ENCODE measurements at regions not wholly inside any gene's neighbourhood (a gene's known extent, or its start where the extent isn't known, plus 50 kb on each side); places are given as distances from the start of the nearest gene placed in this dataset.

DNA sequence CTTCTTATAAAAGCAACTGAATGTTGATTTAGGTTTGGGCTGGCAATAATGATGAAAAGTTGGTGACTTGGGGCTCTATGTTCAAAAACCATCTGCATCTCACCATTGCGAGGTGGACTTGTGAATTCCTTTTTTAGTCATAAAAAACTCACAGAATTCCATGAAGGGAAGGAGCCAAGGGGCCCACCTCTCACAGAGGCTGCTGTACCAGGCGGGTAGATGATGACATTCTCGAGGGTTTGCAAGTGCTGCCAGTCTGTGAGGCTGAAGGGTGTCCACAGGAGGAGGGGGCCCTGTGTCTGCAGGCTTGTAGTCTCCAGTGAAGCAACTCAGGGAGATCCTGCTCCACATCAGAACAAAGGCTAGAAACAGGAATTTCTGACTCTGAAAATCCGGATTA is 195.5 kb upstream of the ZNF32 start:
- POLR2A ChIA-PET: no interaction called here
- Mint-ChIP-seq H3K27me3 (ENCODE audit: insufficient read depth, unreplicated experiment) (peaks cover 21% of the 10 kb centered on the region), H3K4me3 (ENCODE audit: unreplicated experiment) (no peak overlapping the region), H3K9me3 (ENCODE audit: unreplicated experiment) (no peaks in the 10 kb centered on the region), H3K27ac (ENCODE audit: unreplicated experiment) (no peak overlapping the region), H3K36me3 (ENCODE audit: insufficient read depth, unreplicated experiment) (no peaks in the 10 kb centered on the region), H3K4me1 (ENCODE audit: low read depth, unreplicated experiment) (peaks cover 6% of the 10 kb centered on the region)
- no peak for DNase-seq
- intact Hi-C loops (cut with micrococcal nuclease; ENCODE audit: unreplicated experiment): loop anchor here (10.0 kb wide), 1 partner anchor 171 kb away; no protein-coding TSS in a partner anchor
- no peaks in the 10 kb centered on the region for H3K36me3 ChIP-seq (ENCODE audit: control insufficient read depth, insufficient read depth, low read length)
- no peaks in the 10 kb centered on the region for H3K9me3 ChIP-seq
- BruUV-seq (replicated peaks): no TSS peak
- H3K4me3 ChIP-seq (ENCODE audit: low read depth, low read length): no peak overlapping the region
- CTCF ChIA-PET: no interaction called here
- H3K27me3 ChIP-seq (replicated peaks; ENCODE audit: control insufficient read depth, insufficient read depth, low read length): no peaks in the 10 kb centered on the region
- TF ChIP-seq, protein P1, sequence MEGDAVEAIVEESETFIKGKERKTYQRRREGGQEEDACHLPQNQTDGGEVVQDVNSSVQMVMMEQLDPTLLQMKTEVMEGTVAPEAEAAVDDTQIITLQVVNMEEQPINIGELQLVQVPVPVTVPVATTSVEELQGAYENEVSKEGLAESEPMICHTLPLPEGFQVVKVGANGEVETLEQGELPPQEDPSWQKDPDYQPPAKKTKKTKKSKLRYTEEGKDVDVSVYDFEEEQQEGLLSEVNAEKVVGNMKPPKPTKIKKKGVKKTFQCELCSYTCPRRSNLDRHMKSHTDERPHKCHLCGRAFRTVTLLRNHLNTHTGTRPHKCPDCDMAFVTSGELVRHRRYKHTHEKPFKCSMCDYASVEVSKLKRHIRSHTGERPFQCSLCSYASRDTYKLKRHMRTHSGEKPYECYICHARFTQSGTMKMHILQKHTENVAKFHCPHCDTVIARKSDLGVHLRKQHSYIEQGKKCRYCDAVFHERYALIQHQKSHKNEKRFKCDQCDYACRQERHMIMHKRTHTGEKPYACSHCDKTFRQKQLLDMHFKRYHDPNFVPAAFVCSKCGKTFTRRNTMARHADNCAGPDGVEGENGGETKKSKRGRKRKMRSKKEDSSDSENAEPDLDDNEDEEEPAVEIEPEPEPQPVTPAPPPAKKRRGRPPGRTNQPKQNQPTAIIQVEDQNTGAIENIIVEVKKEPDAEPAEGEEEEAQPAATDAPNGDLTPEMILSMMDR (IDR thresholded peaks at IDR 0.05; ENCODE audit: insufficient read depth in 1 of 2, low read depth in 1 of 2, low read length in 1 of 2, severe bottlenecking in 1 of 2, unreplicated experiment in 1 of 2): no peak
- H3K4me1 ChIP-seq: no peaks in the 10 kb centered on the region

DNA sequence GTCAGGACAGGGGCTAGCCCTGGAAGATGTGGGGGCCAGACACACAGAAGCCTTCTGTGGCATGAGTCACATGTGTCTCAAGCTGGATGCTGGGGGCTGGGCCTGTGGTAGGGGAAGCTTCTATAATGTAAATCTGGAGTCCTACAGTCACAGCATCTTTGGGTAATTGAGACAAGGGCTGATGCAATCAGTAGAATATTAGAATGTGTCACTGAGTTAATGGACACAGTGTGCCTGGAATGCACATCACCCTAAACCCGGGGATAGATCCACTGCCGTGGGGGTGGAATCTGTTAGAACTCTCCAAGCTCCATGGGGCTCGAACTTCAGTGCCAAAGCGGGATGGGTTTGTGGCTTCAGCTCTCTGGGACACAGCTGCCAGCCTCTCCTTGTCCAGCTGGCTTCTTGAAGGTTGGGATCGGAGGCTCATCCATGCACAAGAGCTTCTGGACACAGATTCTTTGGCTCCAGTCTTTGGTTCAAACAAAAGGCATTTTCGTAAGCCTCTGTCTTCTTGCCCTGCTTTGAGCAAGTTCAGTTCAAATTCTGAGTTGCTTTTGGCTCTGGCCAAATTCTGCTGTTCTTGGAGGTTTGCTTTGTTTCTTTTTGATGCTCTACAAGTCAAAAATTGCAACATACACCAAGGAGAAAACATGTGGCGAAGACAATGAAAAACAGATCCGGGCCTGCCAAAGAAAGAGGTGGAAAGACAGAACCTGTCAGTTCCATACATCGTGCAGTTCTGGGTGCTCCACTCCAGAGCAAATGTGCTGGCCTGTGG is 194.8 kb upstream of the ZNF32 start:
- DNase-seq: no peak
- Mint-ChIP-seq H3K27me3 (ENCODE audit: insufficient read depth, unreplicated experiment) (peaks cover 21% of the 10 kb centered on the region), H3K27ac (ENCODE audit: unreplicated experiment) (no peak overlapping the region), H3K4me3 (ENCODE audit: unreplicated experiment) (no peak overlapping the region), H3K36me3 (ENCODE audit: insufficient read depth, unreplicated experiment) (no peaks in the 10 kb centered on the region), H3K4me1 (ENCODE audit: low read depth, unreplicated experiment) (peaks cover 6% of the 10 kb centered on the region), H3K9me3 (ENCODE audit: unreplicated experiment) (no peaks in the 10 kb centered on the region)
- TF ChIP-seq, protein P1 (IDR thresholded peaks at IDR 0.05; ENCODE audit: insufficient read depth in 1 of 2, low read depth in 1 of 2, low read length in 1 of 2, severe bottlenecking in 1 of 2, unreplicated experiment in 1 of 2): no peak
- POLR2A ChIA-PET: no interaction called here
- Histone ChIP-seq H3K36me3 (ENCODE audit: control insufficient read depth, insufficient read depth, low read length) (no peaks in the 10 kb centered on the region), H3K4me3 (ENCODE audit: low read depth, low read length) (no peak overlapping the region), H3K9me3 (no peaks in the 10 kb centered on the region), H3K4me1 (no peaks in the 10 kb centered on the region), H3K27me3 (replicated peaks; ENCODE audit: control insufficient read depth, insufficient read depth, low read length) (no peaks in the 10 kb centered on the region)
- CTCF ChIA-PET: no interaction called here
- intact Hi-C loops (cut with micrococcal nuclease; ENCODE audit: unreplicated experiment): loop anchor here (10.0 kb wide), 1 partner anchor 171 kb away; no protein-coding TSS in a partner anchor
- BruUV-seq (replicated peaks): no TSS peak

DNA sequence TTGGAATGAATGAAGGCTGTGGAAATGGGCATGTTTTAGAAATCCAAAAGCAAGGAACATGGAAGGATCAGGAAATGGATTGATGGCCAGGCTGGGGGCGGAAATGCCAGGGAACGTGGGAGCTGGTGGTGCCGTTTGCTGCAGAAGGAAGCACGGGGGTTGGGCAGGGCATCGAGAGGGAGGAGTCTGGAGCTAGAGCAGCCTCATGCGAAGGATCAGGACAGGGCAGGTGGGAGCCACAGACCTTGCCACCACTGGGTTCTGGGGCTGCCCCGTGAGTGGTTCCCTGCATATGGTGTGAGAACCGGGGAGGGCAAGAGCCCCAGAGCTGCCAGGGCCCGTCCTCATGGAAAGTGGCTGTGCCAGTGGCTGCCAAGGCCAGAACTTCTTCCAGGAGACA is 193.8 kb upstream of the ZNF32 start:
- ChIA-PET POLR2A (no interaction called here), CTCF (no interaction called here)
- Histone ChIP-seq H3K27me3 (replicated peaks; ENCODE audit: control insufficient read depth, insufficient read depth, low read length) (no peaks in the 10 kb centered on the region), H3K9me3 (no peaks in the 10 kb centered on the region), H3K4me3 (ENCODE audit: low read depth, low read length) (no peak overlapping the region), H3K4me1 (no peaks in the 10 kb centered on the region), H3K36me3 (ENCODE audit: control insufficient read depth, insufficient read depth, low read length) (no peaks in the 10 kb centered on the region)
- no peaks in the 10 kb centered on the region for H3K9me3 Mint-ChIP-seq (ENCODE audit: unreplicated experiment)
- no peak for DNase-seq
- peaks cover 20% of the 10 kb centered on the region for H3K27me3 Mint-ChIP-seq (ENCODE audit: insufficient read depth, unreplicated experiment)
- TF ChIP-seq, protein P1 (IDR thresholded peaks at IDR 0.05; ENCODE audit: insufficient read depth in 1 of 2, low read depth in 1 of 2, low read length in 1 of 2, severe bottlenecking in 1 of 2, unreplicated experiment in 1 of 2): no peak
- BruUV-seq (replicated peaks): no TSS peak
- no peak overlapping the region for H3K27ac Mint-ChIP-seq (ENCODE audit: unreplicated experiment)
- intact Hi-C loops (cut with micrococcal nuclease; ENCODE audit: unreplicated experiment): loop anchor here (10.0 kb wide), 1 partner anchor 172 kb away; no protein-coding TSS in a partner anchor
- peaks cover 6% of the 10 kb centered on the region for H3K4me1 Mint-ChIP-seq (ENCODE audit: low read depth, unreplicated experiment)
- no peak overlapping the region for H3K4me3 Mint-ChIP-seq (ENCODE audit: unreplicated experiment)
- H3K36me3 Mint-ChIP-seq (ENCODE audit: insufficient read depth, unreplicated experiment): no peaks in the 10 kb centered on the region
